IMR-90 (cell line): ENCODE measurements at regions not wholly inside any gene's neighbourhood (a gene's known extent, or its start where the extent isn't known, plus 50 kb on each side); places are given as distances from the start of the nearest gene placed in this dataset.
"Not testable (repeated sequence)": the region's sequence is repeated elsewhere in the genome, so short reads cannot be mapped to it uniquely, and the experiment has no call there.

Source experiments
- ATAC-seq: fragments of 200-7000 bp; cut with Tn5 transposase; 2 replicates; pipeline ENCODE4 v1.9.1; 2020; ENCODE audit warnings: low read depth, mild to moderate bottlenecking, moderate library complexity
- BruUV-seq: library from RNA; stranded (reverse); fragments of 400-500 nt; replicated peaks from 2 replicates; lab custom pipeline; 2021; lab: Mats Ljungman, UMichigan
- CTCF ChIA-PET: fragments of 300-600 bp; formaldehyde crosslinking; extraction: SDS; loops from one replicate; lab custom pipeline; 2021; ENCODE audit warnings: antibody characterized with exemption; lab: Yijun Ruan, JAX
- POLR2A ChIA-PET: fragments of 300-600 bp; sonication (Branson Sonifier 250); formaldehyde crosslinking; loops from one replicate; lab custom pipeline; 2022; ENCODE audit warnings: antibody characterized with exemption; ENCODE audit not compliant: unreplicated experiment; lab: Charles Lee
- DNase-seq: peaks from one replicate; pipeline ENCODE4 v3.0.0; 2013
- H2AFZ ChIP-seq: replicated peaks from 2 replicates; pipeline ENCODE3; 2013; ENCODE audit warnings: low read length, mild to moderate bottlenecking; ENCODE audit not compliant: poor library complexity
- H2AK5ac ChIP-seq: 2 replicates; pipeline ENCODE4 v1.6.1; 2013; ENCODE audit warnings: low read depth, low read length, inconsistent platforms
- H2AK9ac ChIP-seq: replicated peaks from 2 replicates; pipeline ENCODE3; 2013; ENCODE audit warnings: mild to moderate bottlenecking, low read depth, low read length, moderate library complexity; ENCODE audit not compliant: poor library complexity
- H2BK120ac ChIP-seq: 2 replicates; pipeline ENCODE4 v1.6.1; 2013; ENCODE audit warnings: low read depth, low read length, inconsistent platforms
- H2BK15ac ChIP-seq: 3 replicates; pipeline ENCODE4 v1.6.1; 2013; ENCODE audit warnings: low read depth, low read length, inconsistent platforms
- H2BK20ac ChIP-seq: 2 replicates; pipeline ENCODE4 v1.6.1; 2013; ENCODE audit warnings: low read depth, mild to moderate bottlenecking, inconsistent platforms, low read length, moderate library complexity
- H2BK5ac ChIP-seq: 2 replicates; pipeline ENCODE4 v1.6.1; 2013; ENCODE audit warnings: mild to moderate bottlenecking, low read depth, low read length, inconsistent platforms; ENCODE audit not compliant: poor library complexity, severe bottlenecking
- H3K14ac ChIP-seq: replicated peaks from 2 replicates; pipeline ENCODE4 v1.6.1; 2013; ENCODE audit warnings: low read depth, low read length, inconsistent platforms
- H3K18ac ChIP-seq: 2 replicates; pipeline ENCODE4 v1.6.1; 2013; ENCODE audit warnings: low read depth, low read length, control low read depth
- H3K23ac ChIP-seq: 2 replicates; pipeline ENCODE4 v1.6.1; 2013; ENCODE audit warnings: low read depth, low read length, inconsistent platforms
- H3K27ac ChIP-seq: 2 replicates; pipeline ENCODE4 v1.5.1; 2013; ENCODE audit warnings: mild to moderate bottlenecking, control low read depth, low read length; ENCODE audit not compliant: insufficient read depth
- H3K27me3 ChIP-seq: 2 replicates; pipeline ENCODE4 v1.6.1; 2013; ENCODE audit warnings: low read length; ENCODE audit not compliant: control insufficient read depth, insufficient read depth
- H3K36me3 ChIP-seq: 2 replicates; pipeline ENCODE4 v1.6.1; 2013; ENCODE audit warnings: low read length, mixed read lengths; ENCODE audit not compliant: control insufficient read depth, insufficient read depth
- H3K4ac ChIP-seq: 2 replicates; pipeline ENCODE4 v1.6.1; 2013; ENCODE audit warnings: low read depth, low read length, inconsistent platforms
- H3K4me1 ChIP-seq: 2 replicates; pipeline ENCODE4 v1.6.1; 2013; ENCODE audit warnings: low read length, mixed read lengths; ENCODE audit not compliant: control insufficient read depth, insufficient read depth
- H3K4me2 ChIP-seq: 2 replicates; pipeline ENCODE4 v1.6.1; 2013; ENCODE audit warnings: low read depth, mild to moderate bottlenecking, control low read depth, low read length, moderate library complexity
- H3K4me3 ChIP-seq: 2 replicates; pipeline ENCODE4 v1.5.1; 2013; ENCODE audit warnings: low read depth, mild to moderate bottlenecking, control low read depth, low read length, moderate library complexity; ENCODE audit not compliant: insufficient read depth
- H3K56ac ChIP-seq: 2 replicates; pipeline ENCODE4 v1.6.1; 2013; ENCODE audit warnings: low read length, inconsistent platforms; ENCODE audit not compliant: insufficient read depth; ENCODE audit errors: extremely low read depth
- H3K79me1 ChIP-seq, 2 experiments: 2 replicates each; pipeline ENCODE4 v1.6.1; 2013; ENCODE audit warnings: low read length in 2 of 2, inconsistent platforms in 1 of 2, low read depth in 1 of 2
- H3K9ac ChIP-seq: 2 replicates; pipeline ENCODE4 v1.6.1; 2013; ENCODE audit warnings: low read depth, low read length, control low read depth
- H3K9me1 ChIP-seq: 2 replicates; pipeline ENCODE4 v1.6.1; 2013; ENCODE audit warnings: low read length, inconsistent platforms; ENCODE audit not compliant: insufficient read depth
- H3K9me3 ChIP-seq: 2 replicates; pipeline ENCODE4 v1.6.1; 2013; ENCODE audit warnings: low read length; ENCODE audit not compliant: control insufficient read depth, insufficient read depth
- H4K20me1 ChIP-seq: 2 replicates; pipeline ENCODE4 v1.6.1; 2013; ENCODE audit warnings: low read length, inconsistent platforms; ENCODE audit not compliant: insufficient read depth
- H4K5ac ChIP-seq: 2 replicates; pipeline ENCODE4 v1.6.1; 2013; ENCODE audit warnings: mild to moderate bottlenecking, low read depth, low read length, control low read depth
- H4K8ac ChIP-seq, 2 experiments: 2 replicates each; pipeline ENCODE4 v1.6.1; 2013; ENCODE audit warnings: low read depth in 2 of 2, low read length in 2 of 2, control low read depth in 1 of 2, inconsistent platforms in 1 of 2
- H4K91ac ChIP-seq: 2 replicates; pipeline ENCODE4 v1.6.1; 2013; ENCODE audit warnings: low read depth, low read length, inconsistent platforms; ENCODE audit not compliant: insufficient read depth
- BHLHE40 ChIP-seq: fragments of 150-350 bp; IDR thresholded peaks from 2 replicates; pipeline ENCODE4 v1.6.1; 2016; ENCODE audit warnings: mild to moderate bottlenecking, low read depth, low read length
- FOS ChIP-seq: fragments of 150-350 bp; IDR thresholded peaks from 2 replicates; pipeline ENCODE4 v1.6.1; 2016; ENCODE audit warnings: low read depth, low read length
- MXI1 ChIP-seq: IDR thresholded peaks from 2 replicates; pipeline ENCODE4 v1.6.1; 2012; ENCODE audit warnings: low read depth, mild to moderate bottlenecking, low read length, moderate library complexity, borderline replicate concordance
- POLR2A ChIP-seq: IDR thresholded peaks from 2 replicates; pipeline ENCODE4 v1.6.1; 2012; ENCODE audit warnings: mild to moderate bottlenecking, low read depth, low read length
- RCOR1 ChIP-seq: IDR thresholded peaks from 2 replicates; pipeline ENCODE4 v1.6.1; 2012; ENCODE audit warnings: mild to moderate bottlenecking, low read length, improper control_type of control experiment; ENCODE audit not compliant: insufficient replicate concordance
- RFX5 ChIP-seq: IDR thresholded peaks from 2 replicates; pipeline ENCODE4 v1.8.0; 2012; ENCODE audit warnings: low read depth, mild to moderate bottlenecking, low read length, moderate library complexity
- WGBS, 2 experiments: methylation state at CpG; one replicate each; pipeline versions ENCODE4 v1.1.5 to v1.1.7; 2013; ENCODE audit warnings: missing lambda C conversion rate in 2 of 2; ENCODE audit not compliant: insufficient read length in 1 of 2; ENCODE audit errors: extremely low coverage in 2 of 2; 5-methylcytosine and 5-hydroxymethylcytosine counted together
- dilution Hi-C: fragments of 300-500 bp; cut with HindIII; formaldehyde crosslinking; loops from one replicate; pipeline ENCODE4 v1.14.3; 2018; ENCODE audit warnings: low sequenced_read_pairs; ENCODE audit not compliant: unreplicated experiment
- in situ Hi-C: fragments of 300-500 bp; cut with MboI; formaldehyde crosslinking; loops from 3 replicates; pipeline ENCODE4 v1.14.3; 2019; ENCODE audit warnings: low sequenced_read_pairs, inconsistent platforms, mixed read lengths
- intact Hi-C: fragments of 100-400 bp; cut with micrococcal nuclease; formaldehyde crosslinking; loops from 2 replicates; pipeline ENCODE4 v1.10.0; 2022
- TF ChIP-seq, protein P1 (sequence below): fragments of 150-350 bp; IDR thresholded peaks from 2 replicates; pipeline ENCODE4 v1.6.1; 2017; ENCODE audit warnings: mild to moderate bottlenecking, antibody characterized with exemption, low read length, low read depth

DNA sequence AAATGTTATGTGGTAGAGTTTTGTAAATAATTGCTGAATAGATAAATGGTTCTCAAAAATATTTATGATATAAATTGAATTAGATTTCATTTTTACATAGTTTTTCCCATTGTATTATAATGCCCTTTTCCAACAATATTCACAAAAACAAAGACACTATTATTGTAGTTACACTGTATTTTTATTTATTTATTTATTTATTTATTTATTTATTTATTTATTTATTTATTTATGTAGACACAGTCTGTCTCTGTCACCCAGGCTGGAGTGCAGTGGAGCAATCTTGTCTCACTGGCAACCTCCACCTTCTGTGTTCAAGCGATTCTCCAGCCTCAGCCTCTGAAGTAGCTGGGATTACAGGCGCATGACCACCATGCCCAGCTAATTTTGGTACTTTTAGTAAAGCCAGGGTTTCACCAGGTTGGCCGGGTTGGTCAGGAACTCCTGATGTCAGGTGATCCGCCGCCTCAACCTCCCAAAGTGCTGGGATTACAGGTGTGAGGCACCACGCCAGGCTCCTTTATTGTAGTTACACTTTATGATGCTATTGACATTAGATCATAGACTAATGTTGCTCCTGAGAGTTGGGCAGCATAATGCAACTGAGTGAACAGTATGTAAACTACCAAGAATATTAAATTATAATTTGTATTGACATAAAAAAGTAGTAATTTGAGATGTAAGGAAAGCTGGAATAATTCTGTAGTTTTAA lies 1430.0 kb upstream of the PRMT6 start:
- no peak for ATAC-seq
- POLR2A ChIA-PET, result no interaction called here
- no peaks in the 10 kb centered on the region for H3K4me1 ChIP-seq

DNA sequence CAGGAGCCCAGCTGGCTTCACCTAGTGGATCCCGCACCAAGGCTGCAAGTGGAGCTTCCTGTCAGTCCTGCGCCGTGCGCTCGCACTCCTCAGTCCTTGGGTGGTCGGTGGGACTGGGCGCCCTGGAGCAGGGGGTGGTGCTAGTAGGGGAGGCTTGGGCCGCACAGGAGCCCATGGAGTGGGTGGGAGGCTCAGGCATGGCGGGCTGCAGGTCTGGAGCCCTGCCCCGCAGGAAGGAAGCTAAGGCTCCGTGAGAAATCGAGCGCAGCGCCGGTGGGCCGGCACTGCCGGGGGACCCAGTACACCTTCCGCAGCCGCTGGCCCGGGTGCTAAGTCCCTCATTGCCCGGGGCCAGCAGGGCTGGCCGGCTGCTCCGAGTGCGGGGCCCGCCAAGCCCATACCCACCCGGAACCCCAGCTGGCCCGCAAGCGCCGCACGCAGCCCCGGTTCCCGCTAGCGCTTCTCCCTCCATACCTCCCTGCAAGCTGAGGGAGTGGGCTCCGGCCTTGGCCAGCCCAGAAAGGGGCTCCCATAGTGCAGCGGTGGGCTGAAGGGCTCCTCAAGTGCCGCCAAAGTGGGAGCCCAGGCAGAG lies 1425.2 kb upstream of the PRMT6 start:
- H3K9me3 ChIP-seq, H3K27ac ChIP-seq, H4K91ac ChIP-seq, H3K79me1 ChIP-seq, H2AK9ac ChIP-seq, BruUV-seq, H3K36me3 ChIP-seq, H2BK120ac ChIP-seq, ATAC-seq, H2BK5ac ChIP-seq, in situ Hi-C loops, H3K4me1 ChIP-seq, H3K9ac ChIP-seq, H3K56ac ChIP-seq, intact Hi-C loops, H3K9me1 ChIP-seq, H4K20me1 ChIP-seq, dilution Hi-C loops, H2AFZ ChIP-seq, H3K4me2 ChIP-seq, H4K8ac ChIP-seq, H3K4me3 ChIP-seq, H3K18ac ChIP-seq, CTCF ChIA-PET, H2BK15ac ChIP-seq, H3K23ac ChIP-seq, H3K4ac ChIP-seq, H4K5ac ChIP-seq, H2BK20ac ChIP-seq, H3K27me3 ChIP-seq, H3K14ac ChIP-seq, H2AK5ac ChIP-seq, DNase-seq, POLR2A ChIA-PET: not testable (repeated sequence)
- 40% methylated on average over 1 of the region's 36 CpGs; no CpG with 5 or more reads in 1 of the 2 experiments for WGBS, 2 experiments

More for the DNA sequence above, 1430.0 kb upstream of the PRMT6 start:
- H3K4me2 ChIP-seq, result no peak overlapping the region
- H3K4me3 ChIP-seq, result no peak overlapping the region
- no peak overlapping the region for H4K91ac ChIP-seq
- no peak overlapping the region for H2AK5ac ChIP-seq
- H3K79me1 ChIP-seq, result no peaks in the 10 kb centered on the region
- no peak overlapping the region for H3K14ac ChIP-seq
- no TSS peak for BruUV-seq
- no peak overlapping the region for H2AK9ac ChIP-seq
- H3K36me3 ChIP-seq, result no peaks in the 10 kb centered on the region
- H2BK20ac ChIP-seq, result no peak overlapping the region
- no peaks in the 10 kb centered on the region for H3K9me1 ChIP-seq
- no peak overlapping the region for H2AFZ ChIP-seq
- no peak overlapping the region for H3K18ac ChIP-seq
- peaks cover 4% of the 10 kb centered on the region; the same call in 1 of the 2 replicates for H3K9me3 ChIP-seq
- TF ChIP-seq, protein P1, sequence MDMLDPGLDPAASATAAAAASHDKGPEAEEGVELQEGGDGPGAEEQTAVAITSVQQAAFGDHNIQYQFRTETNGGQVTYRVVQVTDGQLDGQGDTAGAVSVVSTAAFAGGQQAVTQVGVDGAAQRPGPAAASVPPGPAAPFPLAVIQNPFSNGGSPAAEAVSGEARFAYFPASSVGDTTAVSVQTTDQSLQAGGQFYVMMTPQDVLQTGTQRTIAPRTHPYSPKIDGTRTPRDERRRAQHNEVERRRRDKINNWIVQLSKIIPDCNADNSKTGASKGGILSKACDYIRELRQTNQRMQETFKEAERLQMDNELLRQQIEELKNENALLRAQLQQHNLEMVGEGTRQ, result no peak
- TF ChIP-seq RCOR1, result no peak
- no peak for TF ChIP-seq FOS
- TF ChIP-seq BHLHE40, result no peak
- TF ChIP-seq RFX5, result no peak
- TF ChIP-seq POLR2A, result no peak
- no peak for TF ChIP-seq MXI1
- no peak overlapping the region for H4K5ac ChIP-seq
- H3K27ac ChIP-seq, result no peak overlapping the region
- in situ Hi-C loops (no loop called here), dilution Hi-C loops (no loop called here), intact Hi-C loops (loop anchor here (5.0 kb wide), 1 partner anchor 716 kb away; no protein-coding TSS in a partner anchor)
- H3K9ac ChIP-seq, result no peak overlapping the region
- WGBS, 2 experiments, result no CpG with 5 or more reads among the region's 6 CpGs
- no peak overlapping the region for H3K23ac ChIP-seq
- DNase-seq, result no peak
- no peak overlapping the region for H4K8ac ChIP-seq
- no peak overlapping the region for H2BK5ac ChIP-seq
- H3K4ac ChIP-seq, result no peak overlapping the region
- H4K20me1 ChIP-seq, result no peaks in the 10 kb centered on the region
- H2BK120ac ChIP-seq, result no peak overlapping the region
- no peaks in the 10 kb centered on the region for H3K27me3 ChIP-seq
- H3K56ac ChIP-seq, result no peak overlapping the region
- CTCF ChIA-PET, result no interaction called here
- no peak overlapping the region for H2BK15ac ChIP-seq
